ENCODE measurements at regions not wholly inside any gene's neighbourhood (a gene's known extent, or its start where the extent isn't known, plus 50 kb on each side); places are given as distances from the start of the nearest gene placed in this dataset.

- TF ChIP-seq POLR2A (IDR thresholded peaks at IDR 0.05) (no peak), CTCF (IDR thresholded peaks at IDR 0.05) (no peak)
Measured at GRCh38 chr4:124806403-124806802, 93.9 kb upstream of the ANKRD50 start.

Data from lower leg skin (tissue), 3 donors.